HUES48 (cell line): ENCODE measurements at regions not wholly inside any gene's neighbourhood (a gene's known extent, or its start where the extent isn't known, plus 50 kb on each side); places are given as distances from the start of the nearest gene placed in this dataset.
"Not testable (repeated sequence)": the region's sequence is repeated elsewhere in the genome, so short reads cannot be mapped to it uniquely, and the experiment has no call there.

Experiments
- H3K27ac ChIP-seq: one replicate; pipeline ENCODE4 v1.7.0; 2013; ENCODE audit warnings: low read depth, low read length, inconsistent platforms
- H3K27me3 ChIP-seq: 2 replicates; pipeline ENCODE4 v1.6.1; 2013; ENCODE audit warnings: mild to moderate bottlenecking, low read length; ENCODE audit not compliant: control insufficient read depth, insufficient read depth
- H3K36me3 ChIP-seq: 2 replicates; pipeline ENCODE4 v1.6.1; 2013; ENCODE audit warnings: low read length; ENCODE audit not compliant: control insufficient read depth, insufficient read depth
- H3K4me1 ChIP-seq: 2 replicates; pipeline ENCODE4 v1.6.1; 2013; ENCODE audit warnings: mild to moderate bottlenecking, low read length; ENCODE audit not compliant: control insufficient read depth, insufficient read depth
- H3K4me3 ChIP-seq: 2 replicates; pipeline ENCODE4 v1.5.1; 2013; ENCODE audit warnings: mild to moderate bottlenecking, low read depth, low read length
- H3K9ac ChIP-seq: 2 replicates; pipeline ENCODE4 v1.6.1; 2013; ENCODE audit warnings: mild to moderate bottlenecking, low read depth, low read length, moderate library complexity
- H3K9me3 ChIP-seq: 2 replicates; pipeline ENCODE4 v1.6.1; 2013; ENCODE audit warnings: low read length; ENCODE audit not compliant: control insufficient read depth, insufficient read depth

DNA sequence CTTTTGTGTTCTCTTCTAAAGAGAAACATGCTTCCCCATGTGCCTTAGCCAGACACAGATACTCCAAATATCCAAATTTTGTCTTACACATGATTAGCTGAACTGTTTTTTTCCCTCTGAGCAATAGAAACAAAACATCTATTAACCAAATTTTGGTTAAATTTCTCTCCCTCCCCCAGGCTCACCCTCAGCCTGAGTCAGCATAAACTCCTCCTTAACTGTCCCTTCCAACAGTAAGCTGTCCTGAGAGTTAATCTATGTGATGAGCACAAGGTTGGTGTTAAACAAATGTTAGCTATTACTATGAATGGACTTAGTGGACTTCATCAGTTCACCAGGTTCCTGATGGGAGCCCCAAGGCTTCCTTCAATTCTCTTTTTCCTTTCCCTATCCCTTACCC, 108.5 kb downstream of the RSL24D1 start:
- H3K27ac ChIP-seq = no peak overlapping the region
- H3K9ac ChIP-seq = no peak overlapping the region
- no peak overlapping the region for H3K4me3 ChIP-seq
- no peaks in the 10 kb centered on the region; the same call in 1 of the 2 replicates for H3K9me3 ChIP-seq
- H3K36me3 ChIP-seq = no peaks in the 10 kb centered on the region
- H3K27me3 ChIP-seq = no peaks in the 10 kb centered on the region
- H3K4me1 ChIP-seq = no peaks in the 10 kb centered on the region

DNA sequence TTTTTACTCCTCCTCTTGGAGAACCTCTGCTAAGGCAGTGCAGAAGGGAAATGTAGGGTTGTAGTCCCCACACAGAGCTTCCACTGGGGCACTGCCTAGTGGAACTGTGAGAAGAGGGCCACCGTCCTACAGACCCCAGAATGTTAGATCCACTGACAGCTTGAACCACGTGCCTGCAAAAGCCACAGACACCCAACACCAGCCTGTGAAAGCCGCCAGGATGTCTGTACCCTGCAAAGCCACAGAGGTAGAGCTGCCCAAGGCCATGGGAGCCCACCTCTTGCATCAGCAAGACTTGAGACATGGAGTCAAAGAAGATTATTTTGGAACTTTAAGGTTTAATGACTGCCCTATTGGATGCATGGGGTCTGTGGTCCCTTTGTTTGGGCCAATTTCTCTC, 112.1 kb downstream of the RSL24D1 start:
- Histone ChIP-seq H3K36me3 (no peaks in the 10 kb centered on the region), H3K27me3 (no peaks in the 10 kb centered on the region), H3K4me1 (no peaks in the 10 kb centered on the region), H3K4me3 (no peak overlapping the region), H3K9me3 (no peaks in the 10 kb centered on the region; the same call in 1 of the 2 replicates), H3K9ac (no peak overlapping the region), H3K27ac (no peak overlapping the region)

DNA sequence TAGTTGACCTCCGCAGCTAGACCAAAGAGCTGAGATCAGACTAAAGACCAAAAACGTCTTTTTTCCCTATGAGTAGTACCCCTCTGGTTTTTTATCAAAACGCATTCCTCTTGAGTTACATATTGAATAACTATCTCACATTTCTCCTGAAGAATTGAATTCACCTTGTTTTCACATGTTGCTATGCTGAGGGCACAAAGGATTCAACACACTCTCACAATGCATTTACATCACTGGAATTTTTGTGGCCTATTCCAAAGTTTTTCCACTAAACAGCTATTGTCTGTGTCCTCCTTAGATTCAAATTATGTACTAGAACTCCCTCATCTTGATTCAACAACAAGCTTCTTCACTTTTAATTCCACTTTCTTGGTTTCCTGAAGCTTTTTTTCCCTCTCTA, 112.5 kb downstream of the RSL24D1 start:
- Histone ChIP-seq H3K4me3 (no peak overlapping the region), H3K27ac (no peak overlapping the region), H3K4me1 (no peaks in the 10 kb centered on the region), H3K36me3 (no peaks in the 10 kb centered on the region), H3K27me3 (no peaks in the 10 kb centered on the region), H3K9ac (no peak overlapping the region), H3K9me3 (no peaks in the 10 kb centered on the region; the same call in 1 of the 2 replicates)

DNA sequence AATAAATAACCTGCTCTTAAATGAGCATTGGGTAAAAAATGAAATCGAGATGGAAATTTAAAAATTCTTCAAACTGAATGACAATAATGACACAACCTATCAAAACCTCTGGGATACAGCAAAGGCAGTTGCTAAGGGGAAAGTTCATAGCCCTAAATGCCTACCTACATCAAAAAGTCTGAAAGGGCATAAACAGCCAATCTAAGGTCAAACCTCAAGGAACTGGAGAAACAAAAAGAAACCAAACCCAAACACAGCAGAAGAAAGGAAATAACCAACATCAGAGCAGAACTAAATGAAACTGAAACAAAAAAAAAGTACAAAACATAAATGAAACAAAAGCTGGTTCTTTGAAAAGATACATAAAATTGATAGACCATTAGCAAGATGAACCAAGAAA, 119.7 kb downstream of the RSL24D1 start:
- H3K9ac ChIP-seq, H3K27me3 ChIP-seq, H3K4me3 ChIP-seq, H3K36me3 ChIP-seq, H3K27ac ChIP-seq, H3K4me1 ChIP-seq, H3K9me3 ChIP-seq: not testable (repeated sequence)

DNA sequence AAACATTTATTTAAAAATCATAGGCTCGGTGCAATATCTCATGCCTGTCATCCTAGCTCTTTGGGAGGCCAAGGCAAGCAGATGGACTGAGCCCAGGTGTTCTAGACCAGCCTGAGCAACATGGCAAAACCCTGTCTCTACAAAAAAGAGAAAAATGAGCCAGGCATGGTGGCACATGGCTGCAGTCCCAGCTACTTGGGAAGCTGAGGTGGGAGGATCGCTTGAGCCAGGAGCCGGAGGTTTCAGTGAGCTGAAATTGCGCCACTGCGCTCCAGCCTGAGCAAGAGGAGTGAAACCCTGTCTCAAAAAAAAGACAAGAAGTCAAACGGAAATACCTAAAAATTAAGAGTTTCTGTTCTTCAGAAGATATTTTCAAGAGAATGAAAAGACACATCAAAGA, 122.3 kb downstream of the RSL24D1 start:
- H3K9ac ChIP-seq = no peak overlapping the region
- H3K36me3 ChIP-seq = no peaks in the 10 kb centered on the region
- H3K27me3 ChIP-seq = no peaks in the 10 kb centered on the region
- H3K4me3 ChIP-seq = no peak overlapping the region
- H3K9me3 ChIP-seq = peaks cover 3% of the 10 kb centered on the region; the same call in 1 of the 2 replicates
- no peak overlapping the region for H3K27ac ChIP-seq
- no peaks in the 10 kb centered on the region for H3K4me1 ChIP-seq

DNA sequence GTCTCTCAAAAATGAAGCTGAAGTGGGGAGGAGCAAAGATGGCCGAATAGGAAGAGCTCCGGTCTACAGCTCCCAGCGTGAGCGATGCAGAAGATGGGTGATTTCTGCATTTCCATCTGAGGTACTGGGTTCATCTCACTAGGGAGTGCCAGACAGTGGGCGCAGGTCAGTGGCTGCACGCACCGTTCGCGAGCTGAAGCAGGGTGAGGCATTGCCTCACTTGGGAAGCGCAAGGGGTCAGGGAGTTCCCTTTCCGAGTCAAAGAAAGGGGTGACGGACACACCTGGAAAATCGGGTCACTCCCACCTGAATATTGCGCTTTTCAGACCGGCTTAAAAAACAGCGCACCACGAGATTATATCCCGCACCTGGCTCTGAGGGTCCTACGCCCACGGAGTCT, 132.8 kb downstream of the RSL24D1 start:
- not testable (repeated sequence) for H3K4me3 ChIP-seq, H3K27ac ChIP-seq, H3K9ac ChIP-seq, H3K4me1 ChIP-seq, H3K36me3 ChIP-seq, H3K9me3 ChIP-seq, H3K27me3 ChIP-seq

DNA sequence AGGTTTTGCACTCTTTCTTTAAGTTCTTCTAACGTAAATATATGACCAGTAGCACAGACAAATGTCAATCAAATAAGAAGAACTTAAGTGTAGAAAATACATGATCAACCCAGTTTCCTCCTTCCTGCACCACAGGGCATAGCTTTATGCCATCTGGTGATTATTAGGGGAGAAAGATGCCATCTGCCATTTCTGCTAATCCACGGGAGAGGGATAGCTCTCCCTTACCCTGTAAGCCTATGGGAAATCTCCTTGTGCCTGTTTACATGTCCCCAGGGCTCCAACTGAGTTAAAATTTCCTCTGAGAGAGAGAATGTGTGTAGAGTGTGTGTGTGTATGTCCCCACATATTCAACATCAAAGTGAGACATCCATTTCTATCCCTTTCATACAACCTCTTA, 135.9 kb downstream of the RSL24D1 start:
- Histone ChIP-seq H3K36me3 (no peaks in the 10 kb centered on the region), H3K9me3 (peaks cover 3% of the 10 kb centered on the region; the same call in 1 of the 2 replicates), H3K9ac (no peak overlapping the region), H3K27me3 (no peaks in the 10 kb centered on the region), H3K4me3 (no peak overlapping the region), H3K4me1 (no peaks in the 10 kb centered on the region), H3K27ac (no peak overlapping the region)

DNA sequence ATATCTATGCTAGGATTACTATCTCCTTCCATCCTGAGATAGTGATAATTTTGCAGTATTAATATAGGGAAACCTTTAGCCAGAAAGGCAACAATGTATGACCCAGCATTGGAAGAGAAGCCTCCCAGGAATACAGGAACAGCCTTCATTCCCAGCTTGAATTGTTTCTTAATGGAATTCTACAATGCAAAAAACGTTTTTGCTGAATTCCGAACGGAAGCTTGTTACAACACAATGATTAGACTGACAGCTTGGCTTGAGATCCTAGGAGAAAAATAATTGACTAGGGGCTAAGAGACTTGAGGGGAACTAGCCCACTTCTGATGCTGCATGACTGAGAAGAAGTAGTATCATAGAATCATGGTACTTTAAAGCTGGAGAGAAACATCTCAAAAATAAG, 140.2 kb downstream of the RSL24D1 start:
- Histone ChIP-seq H3K27ac (no peak overlapping the region), H3K4me1 (no peaks in the 10 kb centered on the region), H3K27me3 (no peaks in the 10 kb centered on the region), H3K4me3 (no peak overlapping the region), H3K9me3 (no peaks in the 10 kb centered on the region), H3K9ac (no peak overlapping the region), H3K36me3 (no peaks in the 10 kb centered on the region)

DNA sequence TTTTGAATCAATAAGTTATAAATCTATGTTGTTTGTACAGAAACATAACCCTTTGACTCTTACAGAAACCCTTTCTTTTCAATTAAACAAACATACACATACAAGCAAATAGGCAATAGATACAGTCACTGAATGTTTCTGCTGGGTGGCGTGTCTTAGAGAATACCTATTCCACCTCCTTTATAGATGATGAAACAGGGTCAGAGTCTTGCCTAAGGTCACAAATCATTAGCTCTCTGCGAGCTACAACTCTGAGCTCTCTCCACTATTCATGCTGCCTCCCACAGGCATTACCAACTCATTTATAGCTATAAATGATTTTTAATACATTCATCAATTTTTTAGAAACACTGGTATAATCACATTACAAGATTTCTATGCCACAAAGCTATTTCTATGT, 152.6 kb downstream of the RSL24D1 start:
- no peak overlapping the region for H3K9ac ChIP-seq
- H3K4me1 ChIP-seq = no peaks in the 10 kb centered on the region
- no peaks in the 10 kb centered on the region for H3K27me3 ChIP-seq
- no peaks in the 10 kb centered on the region for H3K36me3 ChIP-seq
- no peaks in the 10 kb centered on the region for H3K9me3 ChIP-seq
- H3K4me3 ChIP-seq = no peak overlapping the region
- H3K27ac ChIP-seq = no peak overlapping the region

DNA sequence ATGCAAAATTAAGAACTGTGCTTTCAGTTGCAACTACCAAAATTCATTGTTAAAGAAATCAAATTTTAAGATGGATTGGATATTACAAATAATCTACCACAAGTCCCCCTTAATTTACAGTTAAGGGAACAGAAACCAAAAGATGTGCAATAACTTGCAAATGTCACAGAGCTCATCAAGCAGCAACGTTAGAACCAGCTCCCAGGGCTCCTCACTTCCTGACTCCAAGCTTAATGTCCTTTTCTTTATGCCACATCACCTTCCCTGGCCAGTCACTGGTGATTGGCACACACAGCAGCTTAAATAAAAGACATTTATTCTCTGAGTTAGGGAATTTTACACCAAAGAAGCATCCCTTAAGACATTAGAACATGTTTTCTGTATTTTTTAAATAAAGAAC, 159.7 kb downstream of the RSL24D1 start:
- H3K36me3 ChIP-seq = no peaks in the 10 kb centered on the region
- H3K9me3 ChIP-seq = no peaks in the 10 kb centered on the region
- no peaks in the 10 kb centered on the region for H3K4me1 ChIP-seq
- no peak overlapping the region for H3K27ac ChIP-seq
- no peak overlapping the region for H3K4me3 ChIP-seq
- no peak overlapping the region for H3K9ac ChIP-seq
- no peaks in the 10 kb centered on the region for H3K27me3 ChIP-seq

DNA sequence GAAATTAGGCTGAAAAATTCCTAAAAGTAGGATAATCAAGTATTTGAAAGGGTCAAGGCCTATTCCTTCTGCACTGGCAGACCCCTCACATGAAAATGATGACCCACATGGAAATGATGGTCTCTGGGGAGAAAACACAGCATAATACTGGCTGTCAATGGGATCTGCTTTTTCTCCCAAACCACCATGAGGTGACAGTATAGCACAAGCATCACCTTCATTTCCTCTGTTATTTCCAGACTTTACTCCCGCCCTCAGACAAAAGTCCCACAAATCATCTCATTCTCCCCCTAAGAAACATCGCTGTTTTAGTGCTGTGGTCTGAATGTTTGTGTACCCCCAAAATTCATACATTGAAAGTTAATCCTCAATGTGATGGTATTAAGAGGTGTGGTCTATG, 161.0 kb downstream of the RSL24D1 start:
- Histone ChIP-seq H3K9me3 (no peaks in the 10 kb centered on the region), H3K27me3 (no peaks in the 10 kb centered on the region), H3K4me3 (no peak overlapping the region), H3K36me3 (no peaks in the 10 kb centered on the region), H3K4me1 (no peaks in the 10 kb centered on the region), H3K9ac (no peak overlapping the region), H3K27ac (no peak overlapping the region)

DNA sequence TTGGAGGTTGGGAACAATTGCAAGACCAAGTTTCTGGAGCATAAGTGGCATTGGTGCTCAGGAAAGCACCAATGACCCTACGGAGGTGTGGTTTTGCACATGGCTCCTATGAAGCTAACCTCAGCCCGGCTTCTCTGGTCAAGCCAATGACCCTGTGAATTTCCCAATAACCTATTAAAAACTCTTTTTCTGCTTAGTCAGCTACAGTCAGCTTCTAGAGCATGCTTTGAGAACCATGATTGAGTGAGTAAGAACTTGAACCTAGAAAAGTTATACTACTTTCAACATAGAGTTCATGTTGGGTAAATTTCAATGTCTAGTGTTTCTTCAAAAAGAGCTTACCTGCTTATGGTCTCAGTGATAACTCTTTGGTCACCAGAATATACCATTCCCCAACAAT, 163.2 kb downstream of the RSL24D1 start:
- H3K27ac ChIP-seq = no peak overlapping the region

More for the DNA sequence above, 163.2 kb downstream of the RSL24D1 start:
- Histone ChIP-seq H3K4me3 (no peak overlapping the region), H3K9me3 (no peaks in the 10 kb centered on the region), H3K4me1 (no peaks in the 10 kb centered on the region), H3K9ac (no peak overlapping the region), H3K27me3 (no peaks in the 10 kb centered on the region), H3K36me3 (no peaks in the 10 kb centered on the region)
